GM18498 (cell line): ENCODE measurements at regions not wholly inside any gene's neighbourhood (a gene's known extent, or its start where the extent isn't known, plus 50 kb on each side); places are given as distances from the start of the nearest gene placed in this dataset.
A peak's percentile ranks its signal among the peaks of the same experiment; 100 is the strongest.

Experiments
- ATAC-seq: cut with Tn5 transposase; IDR thresholded peaks from one replicate; pipeline ENCODE4 v1.9.1; 2021; ENCODE audit warnings: mild to moderate bottlenecking, moderate library complexity; ENCODE audit not compliant: unreplicated experiment

- ATAC-seq, result no peak
These were observed 82.4 kb upstream of the ADRA1B start for GRCh38 chr5:159833846-159834245.

DNA sequence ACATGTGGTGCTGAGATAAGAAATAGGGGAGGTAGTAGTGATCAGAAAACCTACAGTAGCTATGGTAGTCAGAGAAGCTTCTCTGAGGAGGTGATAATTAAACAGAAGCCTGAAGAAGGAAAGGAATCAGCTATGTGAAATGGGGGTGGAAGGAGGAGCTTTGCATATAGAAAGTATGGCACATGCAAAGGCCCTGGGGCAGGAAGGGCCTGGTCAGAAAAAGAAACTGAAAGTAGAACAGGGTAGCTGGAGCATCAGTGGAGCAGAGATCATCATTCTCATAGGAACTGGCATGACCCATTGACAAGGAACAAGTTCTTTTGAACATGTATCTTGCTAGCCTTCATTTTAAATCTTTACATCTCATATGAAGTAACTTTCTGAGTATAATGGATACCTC is 80.7 kb upstream of the ADRA1B start:
- ATAC-seq, result no peak

- ATAC-seq, result no peak
These were observed 79.6 kb upstream of the ADRA1B start for GRCh38 chr5:159836691-159837090.

DNA sequence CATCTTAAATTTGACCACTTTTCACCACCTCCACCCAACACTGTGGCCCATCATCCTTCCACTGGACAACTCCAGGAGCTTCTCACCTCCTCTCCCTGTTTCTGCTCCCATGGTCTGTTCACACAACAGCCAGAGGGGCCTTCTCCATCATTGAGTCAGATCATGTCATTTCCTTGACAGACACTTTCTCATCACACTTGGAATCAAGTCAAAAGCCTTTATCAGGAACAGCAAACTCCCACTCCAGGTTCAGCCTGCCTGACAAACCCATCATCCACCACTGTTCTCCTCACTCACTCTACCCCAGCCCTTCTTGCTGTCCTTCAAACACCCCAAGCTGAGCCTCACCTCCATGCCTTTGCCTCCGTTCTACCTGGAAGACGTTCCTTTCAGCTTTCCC is 78.4 kb upstream of the ADRA1B start:
- ATAC-seq, result no peak

DNA sequence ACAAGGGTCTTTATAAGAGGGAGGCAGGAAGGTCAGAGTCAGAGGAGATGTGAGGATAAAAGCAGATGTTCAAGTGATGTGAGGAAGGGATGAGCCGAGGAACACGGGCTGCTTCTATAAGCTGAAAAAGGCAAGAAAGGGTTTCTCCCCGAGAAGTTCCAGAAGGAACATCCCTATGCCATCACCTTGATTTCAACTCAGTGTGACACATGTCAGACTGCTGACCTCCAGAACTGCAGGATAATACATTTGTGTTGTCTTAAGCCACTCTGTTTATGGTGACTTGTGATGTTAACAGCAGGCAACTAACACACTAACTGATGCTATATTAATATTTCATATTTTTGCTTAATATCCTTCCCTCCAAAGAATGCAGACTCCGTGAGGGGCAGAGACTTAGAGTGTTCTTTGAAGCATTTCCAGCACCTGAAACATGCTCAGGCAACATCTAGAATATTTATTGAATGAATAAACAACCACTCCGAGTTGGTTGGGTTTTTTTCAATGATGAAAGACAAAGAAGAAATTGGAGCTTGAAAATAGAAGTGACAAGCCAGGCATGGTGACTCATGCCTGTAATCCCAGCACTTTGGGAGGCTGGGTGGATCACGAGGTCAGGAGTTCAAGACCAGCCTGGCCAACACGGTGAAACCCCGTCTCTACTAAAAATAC is 77.6 kb upstream of the ADRA1B start:
- ATAC-seq, result no peak

GRCh38 chr5:159844267-159845121 is 71.8 kb upstream of the ADRA1B start:
- no peak for ATAC-seq

- no peak for ATAC-seq
These were observed 66.7 kb upstream of the ADRA1B start for GRCh38 chr5:159849437-159850083.

DNA sequence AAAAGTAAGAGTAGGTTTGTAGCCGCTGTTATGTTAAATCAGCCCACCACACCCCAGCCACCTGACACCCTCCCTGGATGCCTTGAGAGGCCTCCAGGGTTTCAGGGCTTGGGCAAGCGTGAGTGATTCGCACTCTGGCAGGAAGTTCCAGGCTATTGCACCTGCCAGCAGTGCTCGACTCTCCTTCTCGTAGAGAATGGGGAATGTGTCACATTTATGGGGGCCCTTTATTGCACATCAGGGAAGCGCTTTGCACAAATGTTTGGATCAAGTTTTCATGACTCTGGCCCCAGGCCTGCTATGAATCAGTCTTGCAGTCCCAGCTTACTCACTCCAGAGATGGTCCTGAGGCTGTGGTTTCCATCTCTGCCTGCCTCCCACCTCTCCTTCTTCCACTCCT is 66.1 kb upstream of the ADRA1B start:
- ATAC-seq, result no peak

DNA sequence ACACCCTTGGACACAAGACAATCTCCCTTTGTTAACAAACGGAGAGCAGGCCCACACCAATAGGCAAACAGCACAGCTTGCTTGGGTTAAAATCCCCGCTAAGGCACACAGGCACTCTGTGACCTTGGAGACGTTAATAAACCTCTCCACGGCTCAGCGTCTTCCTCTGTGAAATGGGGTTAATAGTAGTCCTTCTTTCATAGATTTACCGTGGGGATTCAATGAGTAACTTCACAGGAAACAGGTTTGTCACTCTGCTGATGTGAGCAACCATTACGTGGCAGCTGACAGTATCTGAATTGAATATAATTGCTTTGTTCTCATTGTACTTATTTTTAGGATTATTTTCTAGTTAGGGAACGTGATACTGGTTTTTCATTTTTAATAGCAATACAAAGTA is 65.2 kb upstream of the ADRA1B start:
- no peak for ATAC-seq

DNA sequence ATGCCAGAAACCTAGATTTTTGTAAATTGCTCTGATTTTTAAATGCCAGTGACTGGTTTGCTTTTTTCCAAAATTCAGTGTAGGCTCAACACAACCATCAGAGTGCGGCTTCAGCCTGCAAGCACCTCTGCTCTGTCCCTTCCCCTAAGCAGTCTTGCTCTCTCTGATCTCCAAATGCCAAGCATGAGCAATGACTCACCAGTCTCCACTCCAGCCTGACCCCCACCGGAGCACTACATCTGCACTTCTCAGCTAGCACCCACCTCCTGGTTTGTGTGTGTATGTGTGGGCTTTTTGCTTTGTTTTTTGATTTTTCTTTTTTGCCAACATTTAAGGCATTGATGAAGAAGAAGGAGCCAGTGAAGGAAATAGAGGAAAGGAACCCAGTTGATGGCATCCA is 61.4 kb upstream of the ADRA1B start:
- ATAC-seq, result no peak

DNA sequence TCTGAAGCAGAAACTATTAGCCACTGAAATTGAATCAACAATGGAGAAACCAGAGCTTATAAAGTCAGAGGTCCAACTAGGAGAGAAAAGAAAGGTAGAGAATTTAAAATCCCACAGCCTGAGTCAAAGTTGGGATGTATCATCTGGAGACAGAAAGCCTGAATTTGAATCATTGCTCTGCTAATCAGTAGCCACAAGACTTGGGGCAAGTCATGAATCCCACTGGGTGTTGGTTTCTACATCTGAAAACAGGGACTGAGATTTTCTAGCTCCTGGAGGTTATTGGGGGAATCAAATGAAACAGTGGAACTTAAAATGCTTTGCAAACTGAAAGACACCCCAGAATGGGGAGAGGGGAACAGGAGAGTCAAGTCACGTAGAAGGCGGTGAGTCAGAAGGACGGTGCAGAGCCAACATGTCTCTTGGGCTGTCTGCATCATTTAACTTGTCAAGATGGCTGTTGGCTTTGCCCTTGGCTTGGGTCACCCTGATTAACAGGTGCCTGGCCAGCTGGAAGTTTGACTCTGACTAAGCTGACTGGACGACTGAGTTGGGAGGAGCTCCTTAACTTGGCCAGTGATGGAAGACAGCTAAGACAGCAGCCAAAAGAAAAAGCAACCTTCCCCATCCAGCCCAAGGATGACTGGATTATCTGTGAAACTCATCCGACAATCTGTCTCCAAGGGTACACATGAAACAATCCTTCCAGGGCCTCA is 60.6 kb upstream of the ADRA1B start:
- ATAC-seq, result no peak

- no peak for ATAC-seq
These were observed 57.4 kb upstream of the ADRA1B start for GRCh38 chr5:159858871-159859270.

- no peak for ATAC-seq
These were observed 55.2 kb upstream of the ADRA1B start for GRCh38 chr5:159861086-159861485.

DNA sequence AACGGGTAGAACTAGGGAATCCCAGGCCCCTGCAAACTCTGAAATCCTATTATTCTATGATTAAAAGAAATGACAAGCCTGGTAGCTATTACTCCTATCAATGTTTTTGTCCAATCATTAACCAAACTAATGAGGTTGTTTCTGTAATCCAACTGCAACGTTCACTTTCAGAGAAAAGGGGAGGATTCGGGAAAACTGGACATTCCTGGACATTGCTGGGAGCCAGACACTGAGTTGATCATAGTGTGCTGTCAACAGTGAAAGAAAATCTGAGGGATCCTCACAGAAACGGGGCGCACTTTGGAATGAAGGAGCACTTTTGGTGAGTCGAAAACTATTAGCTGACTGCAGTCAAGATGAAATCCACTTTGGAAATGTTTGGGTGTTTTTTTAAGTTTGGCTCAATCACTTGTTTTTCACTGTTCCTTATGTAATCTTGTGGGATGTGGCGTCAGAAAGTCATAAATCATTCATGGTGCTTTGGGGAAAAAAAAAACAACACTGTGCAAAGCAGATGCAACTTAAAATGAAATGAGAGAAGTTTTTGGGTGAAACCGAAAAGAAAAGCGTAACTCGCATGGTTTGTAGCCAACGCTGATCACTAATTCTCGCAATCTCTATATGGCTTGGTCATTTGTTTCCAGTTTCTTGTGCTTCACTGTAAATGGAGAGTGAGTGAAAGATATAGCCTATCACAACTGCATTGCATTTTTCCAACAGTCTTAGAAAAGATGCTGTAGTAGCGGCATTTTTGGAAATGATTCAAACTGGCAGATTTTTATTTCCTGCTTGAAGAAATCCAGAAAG is 51.2 kb upstream of the ADRA1B start:
- peak; percentile 87 for ATAC-seq

DNA sequence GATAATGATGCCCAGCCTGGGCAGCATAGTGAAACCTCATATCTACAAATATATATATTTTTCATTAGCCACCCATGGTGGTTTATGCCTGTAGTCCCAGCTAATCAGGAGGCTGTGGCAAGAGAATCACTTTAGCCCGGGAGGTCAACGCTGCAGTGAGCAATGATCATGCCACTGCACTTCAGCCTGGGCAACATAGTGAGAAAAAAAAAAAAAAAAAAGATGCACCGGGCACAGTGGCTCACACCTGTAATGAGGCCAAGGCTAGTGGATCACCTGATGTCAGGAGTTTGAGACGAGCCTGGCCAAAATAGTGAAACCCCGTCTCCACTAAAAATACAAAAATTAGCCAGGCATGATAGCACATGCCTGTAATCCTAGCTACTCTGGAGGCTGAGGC is 50.2 kb upstream of the ADRA1B start:
- ATAC-seq, result no peak
